PC-9 (cell line): ENCODE measurements at regions not wholly inside any gene's neighbourhood (a gene's known extent, or its start where the extent isn't known, plus 50 kb on each side); places are given as distances from the start of the nearest gene placed in this dataset.

Experiments
- CTCF ChIP-seq: fragments of 200-600 bp; sonication (generic); conservative IDR thresholded peaks from 2 replicates; pipeline ENCODE4 v1.6.1; 2017; ENCODE audit warnings: mixed run types, antibody characterized with exemption, mild to moderate bottlenecking, moderate library complexity
- EZH2 ChIP-seq: fragments of 200-600 bp; sonication (generic); IDR thresholded peaks from 2 replicates; pipeline ENCODE4 v1.8.0; 2017; ENCODE audit warnings: antibody characterized with exemption, low read depth

GRCh38 chr3:132222868-132223538 is 94.2 kb upstream of the ACP3 start:
- TF ChIP-seq CTCF (no peak), EZH2 (no peak)
